Erythroblast (primary cell): ENCODE measurements at regions not wholly inside any gene's neighbourhood (a gene's known extent, or its start where the extent isn't known, plus 50 kb on each side); places are given as distances from the start of the nearest gene placed in this dataset.

ENCODE experiments used
- GATA1 ChIP-seq: IDR thresholded peaks from 2 replicates; pipeline ENCODE4 v1.6.1; 2011; ENCODE audit warnings: low read depth, mild to moderate bottlenecking, control low read depth, low read length, moderate library complexity
- POLR2A ChIP-seq: IDR thresholded peaks from 2 replicates; pipeline ENCODE4 v1.6.1; 2011; ENCODE audit warnings: mild to moderate bottlenecking, low read length

GRCh38 chr19:33871605-33872004, 74.9 kb downstream of the KCTD15 start:
- TF ChIP-seq POLR2A (no peak), GATA1 (no peak)
